GM18508 (cell line): ENCODE measurements at regions not wholly inside any gene's neighbourhood (a gene's known extent, or its start where the extent isn't known, plus 50 kb on each side); places are given as distances from the start of the nearest gene placed in this dataset.
"Not testable (repeated sequence)": the region's sequence is repeated elsewhere in the genome, so short reads cannot be mapped to it uniquely, and the experiment has no call there.

Source experiments
- ATAC-seq: cut with Tn5 transposase; IDR thresholded peaks from one replicate; pipeline ENCODE4 v1.9.1; 2021; ENCODE audit warnings: moderate number of reproducible peaks; ENCODE audit not compliant: insufficient read depth, unreplicated experiment

- ATAC-seq, result no peak
Observed at GRCh38 chr7:110483553-110483952, 607.4 kb upstream of the LRRN3 start.

- no peak for ATAC-seq
Observed at GRCh38 chr7:110484356-110484755, 606.6 kb upstream of the LRRN3 start.

DNA sequence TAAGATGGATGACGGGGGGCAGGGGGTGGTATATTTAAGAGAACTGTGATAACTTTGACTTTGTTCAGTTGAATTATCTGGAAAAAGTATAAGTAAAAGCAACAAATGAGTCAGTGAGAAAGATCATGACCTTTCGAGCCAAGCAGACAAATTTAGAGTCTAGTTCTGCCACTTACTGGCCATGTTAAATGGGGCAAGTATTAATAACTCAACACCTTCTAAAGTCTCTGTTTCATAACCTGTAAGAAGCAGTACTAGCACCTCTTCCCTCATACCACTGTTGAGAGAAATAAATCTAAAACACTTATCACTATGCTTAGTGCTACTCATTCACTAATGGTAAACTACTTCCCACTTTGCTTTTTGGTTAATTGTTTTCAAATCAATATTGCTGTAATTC lies 604.4 kb upstream of the LRRN3 start:
- ATAC-seq, result no peak

DNA sequence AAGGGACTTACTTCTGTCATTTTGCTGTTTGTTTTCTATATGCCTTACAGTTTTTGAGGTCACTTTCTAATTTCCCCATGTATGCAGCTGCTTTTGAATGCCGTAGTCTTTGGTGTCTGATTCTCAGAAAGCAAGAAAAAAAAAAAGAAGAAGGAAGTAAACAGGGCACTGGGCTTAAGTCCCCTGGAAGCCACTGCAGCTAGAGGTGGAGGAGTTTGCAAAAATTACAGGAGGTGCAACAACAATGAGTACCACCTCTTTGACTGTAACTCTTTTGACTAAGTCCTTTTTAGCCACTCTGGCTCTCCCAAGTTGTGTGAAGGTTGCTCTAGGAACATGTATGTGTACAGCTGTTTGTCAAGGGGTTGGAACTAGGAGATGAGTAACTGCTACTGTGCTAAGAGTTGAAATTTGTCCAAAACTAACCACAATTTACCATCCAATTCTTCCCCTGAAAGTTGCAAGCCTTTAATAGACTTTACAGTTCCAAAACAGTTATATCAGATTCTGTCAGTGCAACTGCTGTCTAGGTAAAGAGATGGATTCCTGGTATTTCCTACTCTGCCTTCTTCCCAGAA lies 588.0 kb upstream of the LRRN3 start:
- ATAC-seq, result no peak

GRCh38 chr7:110507369-110507768 lies 583.6 kb upstream of the LRRN3 start:
- ATAC-seq, result no peak

GRCh38 chr7:110507832-110508231 lies 583.1 kb upstream of the LRRN3 start:
- no peak for ATAC-seq

DNA sequence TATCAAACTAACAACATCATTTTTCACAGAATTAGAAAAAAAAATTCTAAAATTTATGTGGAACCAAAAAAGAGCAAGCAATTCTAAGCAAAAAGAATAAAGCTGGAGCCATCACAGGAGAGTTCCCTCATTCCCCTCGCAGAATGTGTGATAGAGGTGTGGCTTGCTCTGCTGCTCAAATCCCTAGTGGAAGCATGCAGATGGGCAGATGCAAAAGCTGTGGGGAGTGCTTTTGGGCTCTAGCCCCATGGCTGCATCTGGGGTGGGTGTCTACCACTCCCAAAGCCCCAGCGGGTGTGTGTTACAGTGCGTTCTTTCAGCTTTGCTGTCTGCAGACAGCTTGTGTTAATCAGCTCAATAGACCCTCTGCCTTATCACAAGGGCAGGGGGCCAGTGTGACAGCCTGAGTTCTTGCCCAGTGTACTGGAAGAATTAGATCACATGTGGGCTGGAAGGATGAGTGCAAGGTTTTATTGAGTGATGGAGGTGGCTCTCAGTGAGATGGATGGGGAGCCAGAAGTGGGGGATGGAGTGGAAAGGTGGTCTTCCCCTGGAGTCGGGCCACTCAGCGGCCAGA lies 575.9 kb upstream of the LRRN3 start:
- ATAC-seq, result not testable (repeated sequence)

DNA sequence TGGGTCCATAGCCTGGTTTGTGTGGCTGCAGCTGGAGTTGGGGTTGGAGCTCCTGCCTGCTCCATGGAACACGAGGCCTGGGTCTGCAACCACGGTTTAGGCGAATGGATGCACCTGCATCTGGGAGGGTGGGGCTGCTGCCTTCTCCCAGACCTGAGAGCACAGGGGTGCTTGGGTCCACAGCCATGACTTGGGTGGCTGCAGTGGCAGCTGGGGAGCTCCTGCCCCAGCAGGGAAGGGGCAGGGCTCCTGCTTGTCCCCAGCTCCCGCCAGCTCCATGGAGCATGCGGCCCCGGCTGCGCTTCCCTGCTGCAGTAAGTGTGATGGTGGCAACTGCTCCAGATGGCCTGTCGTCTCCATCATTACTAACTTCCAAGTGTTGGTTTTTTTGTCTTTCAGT lies 571.1 kb upstream of the LRRN3 start:
- ATAC-seq, result no peak

DNA sequence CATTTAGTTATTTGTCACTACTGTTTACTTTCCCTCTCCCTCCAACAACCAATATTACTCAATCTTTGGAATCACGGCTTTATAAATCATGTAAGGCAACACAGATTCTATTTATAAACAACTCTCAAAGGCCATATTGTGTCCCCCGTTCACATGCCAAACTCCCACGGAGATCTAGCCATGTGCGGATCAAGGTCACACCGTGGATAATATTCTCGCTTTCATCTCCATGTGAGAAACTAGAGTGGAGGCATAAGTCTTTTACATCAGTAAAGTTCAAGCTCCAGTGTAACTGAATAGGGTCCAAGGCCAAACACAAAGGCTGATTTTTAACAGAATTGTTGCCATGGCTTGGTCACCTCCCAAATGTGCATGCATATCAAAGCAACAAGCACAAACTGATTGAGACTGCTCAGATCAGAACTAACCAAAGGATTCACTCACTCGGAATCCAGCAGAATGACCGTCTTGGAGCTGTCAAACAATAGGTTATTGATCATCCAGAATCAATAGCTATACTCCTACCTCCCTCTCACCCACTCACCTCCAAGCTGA lies 569.5 kb upstream of the LRRN3 start:
- no peak for ATAC-seq

- no peak for ATAC-seq
Observed at GRCh38 chr7:110522061-110522760, 568.7 kb upstream of the LRRN3 start.

GRCh38 chr7:110522761-110523200 lies 568.1 kb upstream of the LRRN3 start:
- ATAC-seq, result peak; percentile 66

GRCh38 chr7:110529175-110529574 lies 561.8 kb upstream of the LRRN3 start:
- no peak for ATAC-seq

DNA sequence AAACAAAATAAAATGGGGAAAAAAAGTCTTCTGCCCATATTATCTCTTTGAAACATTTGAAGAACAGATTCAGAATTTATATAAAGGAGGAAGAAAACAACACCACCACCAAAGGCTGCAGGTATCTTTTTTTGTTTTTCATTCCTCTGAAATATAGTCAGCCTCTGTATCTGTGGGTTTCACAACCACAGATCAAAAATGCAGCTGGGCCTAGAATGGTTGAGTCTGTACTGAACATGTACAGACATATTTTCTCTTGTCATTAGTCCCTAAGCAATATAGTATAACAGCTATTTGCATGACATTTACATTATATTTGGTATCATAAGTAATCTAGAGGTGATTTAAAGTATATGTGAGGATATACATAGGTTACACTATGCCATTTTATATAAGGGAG lies 559.7 kb upstream of the LRRN3 start:
- no peak for ATAC-seq

DNA sequence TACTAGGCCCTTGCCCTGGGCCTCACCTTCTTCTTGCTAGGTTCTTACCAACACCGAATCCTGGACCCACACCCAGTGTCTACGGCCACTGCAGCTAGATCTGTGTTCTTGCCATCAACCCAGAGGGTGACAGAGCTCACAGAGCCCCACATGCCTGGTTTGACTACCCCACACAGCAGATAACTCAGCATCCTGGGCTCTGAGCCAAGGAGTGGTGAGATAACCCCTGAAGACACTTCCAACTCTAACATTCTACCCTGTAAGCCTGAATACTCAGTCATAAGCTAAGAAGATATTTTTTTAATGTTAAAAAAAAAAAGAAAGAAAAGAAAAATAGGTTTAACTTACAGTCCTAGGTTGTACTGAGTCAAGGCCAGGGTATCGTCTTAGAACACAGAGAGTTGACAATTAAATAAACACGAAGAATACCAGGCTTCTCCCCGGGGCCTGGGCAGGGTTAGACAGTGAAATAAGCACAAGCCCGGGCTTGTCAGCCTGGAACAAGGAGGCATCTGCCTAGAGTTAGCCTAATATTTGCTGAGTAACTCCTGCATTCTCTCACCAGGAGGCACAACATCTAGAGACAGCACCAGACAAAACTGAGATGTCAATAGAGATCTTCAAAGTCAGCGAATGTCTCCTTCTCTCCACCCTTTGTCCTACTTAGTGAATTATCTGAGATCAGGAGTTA lies 556.5 kb upstream of the LRRN3 start:
- no peak for ATAC-seq

DNA sequence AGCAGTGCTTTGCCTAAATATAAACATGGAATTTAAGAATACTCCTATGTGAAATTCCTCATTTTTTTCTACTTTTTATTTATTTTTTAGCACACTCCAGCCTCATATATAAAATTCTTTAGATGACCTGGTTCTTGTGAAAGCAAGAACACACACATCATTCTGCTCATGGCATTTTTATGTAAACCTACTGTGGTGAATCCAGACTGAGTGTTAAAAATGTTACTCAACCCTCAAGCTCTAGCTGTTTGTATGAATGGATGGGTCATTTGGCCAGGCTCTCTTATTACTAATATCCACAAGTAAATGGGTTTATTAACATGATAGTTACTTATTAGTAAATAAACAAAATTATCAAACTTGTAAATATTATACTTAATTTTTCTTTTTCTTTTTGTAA lies 551.7 kb upstream of the LRRN3 start:
- ATAC-seq, result no peak

DNA sequence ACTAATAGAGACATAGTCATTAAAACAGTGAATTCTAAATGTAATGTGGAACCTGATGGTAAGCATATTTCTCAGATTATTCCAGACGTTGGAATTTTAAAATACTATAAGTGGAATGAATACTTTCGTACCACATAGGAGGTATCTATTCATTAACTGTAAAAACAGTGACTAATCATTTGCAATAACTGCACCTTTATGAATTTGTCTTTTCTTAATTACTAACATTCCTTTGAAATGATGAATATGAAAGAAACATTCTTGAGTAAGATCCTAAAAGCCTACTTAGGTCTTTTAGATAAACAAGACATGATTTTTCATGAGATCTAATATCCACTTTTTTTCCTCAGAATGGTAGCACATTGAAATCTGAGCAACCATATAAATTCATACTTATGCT lies 549.0 kb upstream of the LRRN3 start:
- no peak for ATAC-seq

DNA sequence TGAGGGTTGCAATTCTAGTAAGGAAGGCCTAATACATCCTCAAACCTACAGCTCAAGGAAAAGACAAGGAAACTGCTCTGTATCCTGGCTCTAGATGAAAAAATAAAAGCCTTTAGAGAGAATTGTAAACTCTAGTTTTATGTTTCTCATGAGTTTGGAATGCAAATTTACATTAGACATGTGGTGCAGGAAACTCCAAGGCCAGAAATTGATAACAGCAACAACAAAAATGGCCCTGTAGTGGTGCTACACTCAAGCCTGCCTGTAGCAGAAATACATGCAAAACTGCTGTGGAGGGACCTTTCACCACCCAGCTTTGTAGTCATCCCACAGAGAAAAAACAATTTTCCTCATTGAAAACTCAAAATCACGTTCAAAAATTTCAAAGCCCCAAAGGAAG lies 546.7 kb upstream of the LRRN3 start:
- no peak for ATAC-seq

GRCh38 chr7:110548372-110548771 lies 542.6 kb upstream of the LRRN3 start:
- ATAC-seq, result no peak

- no peak for ATAC-seq
Observed at GRCh38 chr7:110557136-110557535, 533.8 kb upstream of the LRRN3 start.

- not testable (repeated sequence) for ATAC-seq
Observed at GRCh38 chr7:110563286-110563685, 527.6 kb upstream of the LRRN3 start.

DNA sequence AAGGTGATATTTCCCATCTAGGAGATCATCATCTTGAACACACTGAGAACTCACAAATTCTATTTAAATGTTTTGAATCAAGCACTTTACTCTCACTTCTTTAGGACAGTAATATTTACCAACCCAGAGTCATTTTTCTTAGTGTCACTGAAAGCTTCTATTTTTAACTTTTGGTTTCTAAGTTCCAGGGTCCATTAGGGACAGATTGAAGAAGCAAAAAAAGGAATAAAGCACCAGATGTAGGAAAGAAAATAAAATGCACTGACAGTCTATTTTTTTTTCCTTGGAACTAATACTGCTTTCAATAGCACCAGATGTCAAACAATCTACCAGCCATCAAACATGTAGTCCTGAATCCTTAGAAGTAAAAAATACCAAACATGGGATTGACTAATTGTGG lies 526.7 kb upstream of the LRRN3 start:
- ATAC-seq, result no peak
